GM12874 (cell line): ENCODE measurements at regions not wholly inside any gene's neighbourhood (a gene's known extent, or its start where the extent isn't known, plus 50 kb on each side); places are given as distances from the start of the nearest gene placed in this dataset.

Experiments used
- TF ChIP-seq, protein P1 (sequence below): IDR thresholded peaks from 2 replicates; pipeline ENCODE4 v1.5.1; 2011; ENCODE audit warnings: low read depth, mild to moderate bottlenecking, control low read depth, low read length, moderate library complexity; ENCODE audit not compliant: insufficient read depth

DNA sequence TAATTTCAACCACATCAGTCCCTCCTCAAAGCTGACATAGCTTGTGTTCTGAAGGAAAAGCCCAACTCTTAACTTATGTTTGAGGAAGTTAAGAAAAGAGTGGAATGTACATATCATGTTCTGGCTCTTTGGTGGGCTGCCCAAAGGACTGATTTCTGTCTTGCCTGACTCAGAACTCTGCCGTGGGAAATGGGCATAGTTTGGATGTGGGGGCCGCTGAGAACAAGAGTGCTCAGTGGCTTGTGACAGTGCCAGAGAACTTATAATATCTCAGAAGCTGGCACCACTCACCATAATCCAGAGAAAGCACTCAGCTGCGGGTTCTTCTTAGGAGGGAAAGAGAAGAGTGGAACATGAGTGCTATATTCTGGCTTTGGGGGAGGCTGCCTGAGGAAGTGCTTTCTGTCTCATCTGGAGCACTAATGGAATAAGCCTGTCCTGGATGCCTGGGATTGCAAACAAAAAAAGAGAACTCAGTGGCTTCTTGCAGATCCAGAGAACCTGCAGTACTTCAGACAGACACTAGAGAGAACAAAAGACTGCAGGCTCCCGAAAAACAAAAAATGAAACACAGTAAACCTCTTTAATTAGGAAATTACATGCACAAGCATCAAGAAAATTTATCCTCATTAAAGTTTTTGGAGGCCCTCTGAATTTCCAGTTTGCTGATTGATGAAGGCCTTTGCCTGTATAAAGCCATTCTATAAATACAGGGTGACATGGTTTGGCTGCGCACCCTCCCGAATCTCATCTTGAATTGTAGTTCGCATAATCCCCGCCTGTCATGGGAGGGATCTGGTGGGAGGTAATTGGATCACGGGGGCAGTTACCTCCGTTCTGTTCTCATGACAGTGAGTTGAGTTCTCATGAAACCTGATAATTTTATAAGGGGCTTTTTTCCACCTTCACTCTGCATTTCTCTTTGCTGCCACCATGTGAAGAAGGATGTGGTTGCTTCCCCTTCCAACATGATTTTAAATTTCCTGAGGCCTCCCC lies 207.0 kb downstream of the DMAC1 start:
- TF ChIP-seq, protein P1, sequence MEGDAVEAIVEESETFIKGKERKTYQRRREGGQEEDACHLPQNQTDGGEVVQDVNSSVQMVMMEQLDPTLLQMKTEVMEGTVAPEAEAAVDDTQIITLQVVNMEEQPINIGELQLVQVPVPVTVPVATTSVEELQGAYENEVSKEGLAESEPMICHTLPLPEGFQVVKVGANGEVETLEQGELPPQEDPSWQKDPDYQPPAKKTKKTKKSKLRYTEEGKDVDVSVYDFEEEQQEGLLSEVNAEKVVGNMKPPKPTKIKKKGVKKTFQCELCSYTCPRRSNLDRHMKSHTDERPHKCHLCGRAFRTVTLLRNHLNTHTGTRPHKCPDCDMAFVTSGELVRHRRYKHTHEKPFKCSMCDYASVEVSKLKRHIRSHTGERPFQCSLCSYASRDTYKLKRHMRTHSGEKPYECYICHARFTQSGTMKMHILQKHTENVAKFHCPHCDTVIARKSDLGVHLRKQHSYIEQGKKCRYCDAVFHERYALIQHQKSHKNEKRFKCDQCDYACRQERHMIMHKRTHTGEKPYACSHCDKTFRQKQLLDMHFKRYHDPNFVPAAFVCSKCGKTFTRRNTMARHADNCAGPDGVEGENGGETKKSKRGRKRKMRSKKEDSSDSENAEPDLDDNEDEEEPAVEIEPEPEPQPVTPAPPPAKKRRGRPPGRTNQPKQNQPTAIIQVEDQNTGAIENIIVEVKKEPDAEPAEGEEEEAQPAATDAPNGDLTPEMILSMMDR, result no peak

DNA sequence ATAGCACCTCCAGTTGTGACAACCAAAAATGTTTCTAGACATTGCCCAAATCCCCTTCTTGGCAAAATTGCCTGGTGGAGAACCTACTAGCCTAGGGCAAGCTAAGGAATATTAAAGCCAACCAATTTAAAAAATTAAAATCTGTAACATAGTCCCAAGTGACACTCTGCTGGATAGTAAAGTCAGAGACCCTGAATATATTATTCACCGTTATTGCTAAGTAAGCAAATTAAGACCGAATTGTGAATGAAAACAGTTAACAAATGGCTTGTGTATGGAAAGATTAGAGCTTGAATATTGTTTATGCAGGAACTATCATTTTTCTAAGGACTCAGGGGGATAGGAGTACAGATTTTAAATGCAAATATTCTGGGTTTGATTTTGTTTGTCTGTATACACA lies 208.1 kb downstream of the DMAC1 start:
- TF ChIP-seq, protein P1, result no peak

DNA sequence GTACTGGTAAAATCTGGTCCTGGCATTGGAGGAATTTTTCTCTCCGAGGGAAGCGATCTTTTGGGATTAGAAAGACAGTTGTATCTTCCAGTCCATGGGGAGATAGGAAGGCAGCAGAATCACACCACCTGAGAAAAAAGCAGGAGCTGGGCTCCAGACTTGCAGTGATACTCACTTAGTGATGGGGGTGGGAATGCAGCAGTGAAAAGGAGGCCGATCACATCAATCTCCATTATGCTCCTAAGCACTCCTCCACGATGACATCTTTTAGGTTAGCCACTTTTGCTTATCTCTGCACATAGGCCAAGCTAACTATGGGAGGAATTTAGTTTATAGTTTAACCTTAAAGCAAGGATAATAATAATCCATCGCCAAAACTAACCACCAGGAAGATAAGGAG lies 219.0 kb downstream of the DMAC1 start:
- TF ChIP-seq, protein P1, result no peak

DNA sequence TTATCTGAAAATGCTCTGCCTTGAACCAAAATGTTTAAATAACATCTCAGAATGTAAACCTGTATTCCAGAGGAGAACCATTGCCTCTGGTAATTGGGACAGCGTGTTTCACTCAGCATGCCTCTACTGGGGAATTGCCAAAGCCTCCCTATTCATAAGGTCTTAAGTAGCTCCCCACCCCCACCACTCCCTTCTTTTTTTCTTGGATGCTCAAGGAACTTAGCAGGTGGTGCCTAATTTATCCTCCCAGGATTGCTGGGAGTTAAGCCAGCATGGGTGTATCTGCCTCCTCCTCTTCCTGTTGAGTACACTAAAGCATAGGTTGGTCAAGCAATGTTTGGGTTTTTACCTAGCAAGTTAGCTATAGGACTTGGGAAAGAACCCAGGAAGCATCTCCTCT lies 220.2 kb downstream of the DMAC1 start:
- TF ChIP-seq, protein P1, result no peak

DNA sequence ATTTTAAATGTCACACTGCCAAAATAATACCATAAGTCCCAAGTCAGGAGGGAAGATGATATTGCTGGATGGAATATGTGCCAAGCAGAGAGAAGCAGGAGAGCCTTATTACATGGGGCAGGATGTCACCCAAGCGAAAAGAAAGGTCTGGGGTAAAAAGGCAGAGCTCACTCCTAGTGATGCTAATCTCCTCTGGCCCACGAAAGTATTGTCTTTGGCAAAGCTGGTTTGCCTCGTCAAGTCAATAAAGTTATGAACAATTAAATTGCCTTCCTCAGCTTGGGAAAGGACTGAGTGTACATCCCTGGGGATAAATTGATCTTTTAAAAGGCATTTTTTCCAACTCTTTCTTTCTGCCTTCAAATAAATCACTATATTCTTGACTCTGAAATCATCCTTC lies 220.6 kb downstream of the DMAC1 start:
- TF ChIP-seq, protein P1, result no peak

DNA sequence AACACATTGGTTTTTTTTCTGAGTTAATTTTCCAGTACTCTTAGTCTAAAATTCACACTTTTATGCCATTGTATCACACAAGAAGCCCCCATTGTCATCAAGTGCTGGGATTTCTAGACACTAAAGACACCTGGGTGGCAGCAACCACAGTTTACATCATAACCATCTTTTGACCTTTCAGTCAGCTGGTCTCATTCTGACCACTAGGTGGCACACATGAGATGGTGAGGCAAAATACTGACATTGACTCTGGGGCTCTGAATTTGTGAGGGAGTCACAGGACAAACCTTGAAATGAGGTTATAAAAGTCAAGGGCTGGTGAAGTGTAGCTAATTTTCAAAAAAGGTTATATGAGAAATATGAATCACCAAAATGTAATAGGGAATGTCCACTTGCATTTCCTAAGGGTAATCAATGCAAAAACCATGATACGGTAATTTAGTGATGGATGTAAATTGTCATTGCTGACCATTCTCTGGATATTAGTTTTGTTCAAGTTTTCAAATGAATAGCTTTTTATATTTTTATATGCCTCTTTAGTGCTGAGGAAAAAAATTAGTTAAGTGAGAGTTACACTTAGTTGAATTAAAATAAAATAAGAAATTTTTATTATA lies 229.4 kb downstream of the DMAC1 start:
- TF ChIP-seq, protein P1, result peak; percentile 76

DNA sequence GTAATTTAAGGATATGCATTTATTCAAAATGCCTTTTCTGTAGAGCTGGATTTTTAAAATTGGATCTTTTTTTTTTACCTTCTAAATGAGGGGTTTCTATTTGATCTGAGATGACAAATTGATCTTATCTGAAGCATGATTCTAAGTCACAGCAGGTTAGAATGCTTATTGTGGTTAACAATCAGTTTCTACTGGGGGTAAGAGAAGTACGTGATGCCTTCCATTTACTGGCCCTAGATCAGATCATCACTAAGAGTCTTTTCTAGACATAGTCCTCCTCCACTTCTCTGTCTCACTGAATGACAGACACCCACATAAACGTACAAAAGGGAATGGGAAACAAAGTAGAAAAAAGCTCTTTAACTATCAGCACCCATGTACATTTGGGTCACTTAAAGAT lies 231.9 kb downstream of the DMAC1 start:
- TF ChIP-seq, protein P1, result no peak
